Mucosa of descending colon (tissue), 3 donors: ENCODE measurements at regions not wholly inside any gene's neighbourhood (a gene's known extent, or its start where the extent isn't known, plus 50 kb on each side); places are given as distances from the start of the nearest gene placed in this dataset.
A peak's percentile ranks its signal among the peaks of the same experiment; 100 is the strongest.

Experiments used
- ATAC-seq: fragments of 200-7000 bp; cut with Tn5 transposase; one replicate; pipeline ENCODE4 v1.9.1; 2020; ENCODE audit warnings: mild to moderate bottlenecking, moderate library complexity
- DNase-seq, 3 donors: peaks; one replicate each; pipeline ENCODE4 v3.0.0-alpha.2; 2020
- H3K36me3 ChIP-seq: fragments of 200-600 bp; one replicate; pipeline ENCODE4 v1.8.0; 2021; ENCODE audit warnings: low read depth, mild to moderate bottlenecking
- H3K4me1 ChIP-seq: fragments of 200-600 bp; one replicate; pipeline ENCODE4 v1.8.0; 2021; ENCODE audit warnings: low read depth, mild to moderate bottlenecking
- H3K4me3 ChIP-seq: fragments of 200-600 bp; one replicate; pipeline ENCODE4 v1.8.0; 2021; ENCODE audit warnings: mild to moderate bottlenecking
- H3K9me3 ChIP-seq: fragments of 200-600 bp; one replicate; pipeline ENCODE4 v1.8.0; 2021; ENCODE audit warnings: mild to moderate bottlenecking
- CTCF ChIP-seq: fragments of 200-600 bp; IDR thresholded peaks from one replicate; pipeline ENCODE4 v1.8.0; 2022; ENCODE audit warnings: antibody characterized with exemption, mild to moderate bottlenecking
- intact Hi-C, 2 donors: fragments of 100-400 bp; cut with DNase I in 1 of 2; cut with micrococcal nuclease in 1 of 2; formaldehyde crosslinking; loops; one replicate each; pipeline versions ENCODE4 v1.11.0 to v1.11.1; 2022; cut with DNase I, micrococcal nuclease
- donor health status: DM: no; HTN: no; CAD: no; lungs with moderate emphysema.
- donor health status: DM: no; HTN: no; CAD: no.
- donor health status: DM: no; HTN: yes; CAD: no.

- no peak for TF ChIP-seq CTCF
- H3K4me3 ChIP-seq: no peak overlapping the region
- H3K36me3 ChIP-seq: no peaks in the 10 kb centered on the region
- ATAC-seq (no peak), DNase-seq (no peak)
- H3K4me1 ChIP-seq: no peaks in the 10 kb centered on the region
- intact Hi-C loops: no loop called here
- no peaks in the 10 kb centered on the region for H3K9me3 ChIP-seq
Observed at GRCh38 chr5:54705994-54706653, 188.6 kb downstream of the SNX18 start.

- intact Hi-C loops: no loop called here
- no peak for TF ChIP-seq CTCF
- no peak for DNase-seq
- ATAC-seq: no peak
- Histone ChIP-seq H3K36me3 (no peaks in the 10 kb centered on the region), H3K9me3 (no peaks in the 10 kb centered on the region), H3K4me3 (no peak overlapping the region), H3K4me1 (no peaks in the 10 kb centered on the region)
Observed at GRCh38 chr5:54704825-54705224, 187.3 kb downstream of the SNX18 start.

GRCh38 chr5:54704333-54704732, 186.8 kb downstream of the SNX18 start:
- DNase-seq (no peak), ATAC-seq (no peak)
- H3K4me3 ChIP-seq: no peak overlapping the region
- intact Hi-C loops: no loop called here
- H3K36me3 ChIP-seq: no peaks in the 10 kb centered on the region
- TF ChIP-seq CTCF: no peak
- no peaks in the 10 kb centered on the region for H3K9me3 ChIP-seq
- H3K4me1 ChIP-seq: no peaks in the 10 kb centered on the region

- Histone ChIP-seq H3K9me3 (no peaks in the 10 kb centered on the region), H3K4me3 (no peak overlapping the region), H3K36me3 (no peaks in the 10 kb centered on the region), H3K4me1 (no peaks in the 10 kb centered on the region)
- DNase-seq (no peak), ATAC-seq (no peak)
- no peak for TF ChIP-seq CTCF
- intact Hi-C loops: no loop called here
Observed at GRCh38 chr5:54703565-54704255, 186.2 kb downstream of the SNX18 start.

GRCh38 chr5:54703133-54703532, 185.6 kb downstream of the SNX18 start:
- Histone ChIP-seq H3K9me3 (no peaks in the 10 kb centered on the region), H3K4me3 (no peak overlapping the region), H3K4me1 (no peaks in the 10 kb centered on the region), H3K36me3 (no peaks in the 10 kb centered on the region)
- ATAC-seq (peak; percentile 50), DNase-seq (peak in 1 of 3 donors; percentile 14)
- no peak for TF ChIP-seq CTCF
- intact Hi-C loops: no loop called here
